Common myeloid progenitor, CD34-positive (primary cell): ENCODE measurements at regions not wholly inside any gene's neighbourhood (a gene's known extent, or its start where the extent isn't known, plus 50 kb on each side); places are given as distances from the start of the nearest gene placed in this dataset.

Experiments used
- CTCF ChIA-PET: fragments of 350-600 bp; sonication (Branson Sonifier 250); formaldehyde crosslinking; loops from one replicate; lab custom pipeline; 2021; ENCODE audit warnings: antibody characterized with exemption; lab: Charles Lee
- POLR2A ChIA-PET: fragments of 350-600 bp; sonication (Branson Sonifier 250); formaldehyde crosslinking; loops from one replicate; lab custom pipeline; 2021; ENCODE audit warnings: antibody characterized with exemption; lab: Charles Lee
- DNase-seq, 3 donors: peaks; one replicate each; pipeline versions ENCODE4 v3.0.0 to v3.0.0-alpha.2; 2013
- H3K27ac ChIP-seq, 2 experiments: 1 replicate in 1 of 2; 2 replicates in 1 of 2; pipeline ENCODE4 v1.7.0; 2013; ENCODE audit warnings: inconsistent platforms in 2 of 2, low read length in 2 of 2, mild to moderate bottlenecking in 2 of 2, low read depth in 1 of 2, moderate library complexity in 1 of 2; ENCODE audit not compliant: severe bottlenecking in 2 of 2, insufficient read depth in 1 of 2, poor library complexity in 1 of 2
- H3K27me3 ChIP-seq, 5 experiments: replicated peaks in 2 of 5; 1 replicate in 3 of 5; 2 replicates in 2 of 5; pipeline versions ENCODE4 v1.6.1 to v1.7.0; 2013; ENCODE audit warnings: low read length in 4 of 5, mild to moderate bottlenecking in 2 of 5, moderate library complexity in 2 of 5, inconsistent platforms in 1 of 5; ENCODE audit not compliant: insufficient read depth in 5 of 5, control insufficient read depth in 4 of 5
- H3K36me3 ChIP-seq, 4 experiments: 1 replicate in 2 of 4; 2 replicates in 2 of 4; pipeline versions ENCODE4 v1.6.1 to v1.7.0; 2013; ENCODE audit warnings: low read length in 3 of 4, control low read depth in 1 of 4, mild to moderate bottlenecking in 1 of 4; ENCODE audit not compliant: control insufficient read depth in 4 of 4, insufficient read depth in 4 of 4
- H3K4me1 ChIP-seq, 4 experiments: 1 replicate in 3 of 4; 2 replicates in 1 of 4; pipeline versions ENCODE4 v1.6.1 to v1.7.1; 2013; ENCODE audit warnings: low read length in 3 of 4, mild to moderate bottlenecking in 3 of 4, control low read depth in 1 of 4, inconsistent platforms in 1 of 4, moderate library complexity in 1 of 4; ENCODE audit not compliant: control insufficient read depth in 4 of 4, insufficient read depth in 4 of 4; ENCODE audit errors: control extremely low read depth in 1 of 4
- H3K4me3 ChIP-seq, 7 experiments: 1 replicate in 4 of 7; 2 replicates in 3 of 7; pipeline versions ENCODE4 v1.5.1 to v1.7.0; 2013; ENCODE audit warnings: mild to moderate bottlenecking in 7 of 7, low read length in 6 of 7, moderate library complexity in 6 of 7, inconsistent platforms in 2 of 7, low read depth in 2 of 7, control low read depth in 1 of 7; ENCODE audit not compliant: insufficient read depth in 4 of 7, control insufficient read depth in 1 of 7; ENCODE audit errors: extremely low read depth in 1 of 7
- H3K9me3 ChIP-seq, 5 experiments: 1 replicate in 4 of 5; 2 replicates in 1 of 5; pipeline versions ENCODE4 v1.6.1 to v1.7.1; 2013; ENCODE audit warnings: low read length in 4 of 5, mild to moderate bottlenecking in 2 of 5, inconsistent platforms in 1 of 5, low read depth in 1 of 5, moderate library complexity in 1 of 5; ENCODE audit not compliant: control insufficient read depth in 4 of 5, insufficient read depth in 2 of 5; ENCODE audit errors: control extremely low read depth in 1 of 5
- WGBS: methylation state at CpG from one replicate; pipeline ENCODE4 v1.1.5; 2013; ENCODE audit not compliant: insufficient coverage; 5-methylcytosine and 5-hydroxymethylcytosine counted together

DNA sequence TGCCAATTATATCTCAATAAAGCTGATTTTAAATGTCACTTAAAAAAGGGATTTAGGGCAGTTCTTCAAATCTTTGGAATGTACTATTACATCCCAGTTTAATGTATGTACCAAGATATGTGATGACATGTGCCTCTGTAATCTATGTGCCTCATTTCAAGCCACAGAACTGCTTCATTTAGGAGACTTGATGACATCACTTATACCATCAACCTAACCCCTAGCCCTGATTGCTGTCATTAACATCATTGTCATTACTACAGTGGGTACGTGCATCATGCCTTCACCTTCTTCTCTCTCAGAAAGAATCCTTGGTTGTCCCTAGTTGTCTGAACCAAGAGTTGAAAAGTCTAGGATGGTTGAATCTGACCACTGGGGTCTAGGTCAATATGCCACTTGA lies 134.3 kb upstream of the RAB11FIP2 start:
- WGBS, result 92% methylated on average over 1 of the region's 1 CpG
- H3K36me3 ChIP-seq, result no peaks in the 10 kb centered on the region
- CTCF ChIA-PET, result no interaction called here
- peaks cover 0 to 6% (median 1%) of the 10 kb centered on the region in 5 experiments for H3K9me3 ChIP-seq
- H3K27ac ChIP-seq, result no peak overlapping the region
- no peaks in the 10 kb centered on the region for H3K4me1 ChIP-seq
- DNase-seq, result no peak
- no peaks in the 10 kb centered on the region for H3K27me3 ChIP-seq
- H3K4me3 ChIP-seq, result no peak overlapping the region
- POLR2A ChIA-PET, result no interaction called here

DNA sequence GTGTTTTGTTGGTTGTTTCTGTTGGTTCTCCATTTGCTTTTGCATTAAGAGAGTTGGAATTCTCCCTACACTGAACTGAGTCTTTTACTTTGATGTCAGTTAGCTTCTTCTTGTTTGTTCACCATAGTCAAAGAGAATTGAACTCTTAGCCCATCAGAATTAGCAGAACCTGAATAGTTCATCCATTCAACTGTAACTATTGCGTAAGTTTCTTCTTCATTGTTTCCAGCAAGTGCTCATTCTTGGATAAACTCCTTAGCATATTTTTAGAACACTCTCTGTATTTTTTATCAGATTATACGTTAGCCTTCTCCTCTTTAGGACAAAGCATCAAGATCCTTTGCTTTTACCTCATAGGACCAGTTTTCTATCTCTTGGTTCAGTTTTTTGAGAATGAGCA lies 128.4 kb upstream of the RAB11FIP2 start:
- CTCF ChIA-PET, result no interaction called here
- WGBS, result 100% methylated on average over 1 of the region's 2 CpGs

DNA sequence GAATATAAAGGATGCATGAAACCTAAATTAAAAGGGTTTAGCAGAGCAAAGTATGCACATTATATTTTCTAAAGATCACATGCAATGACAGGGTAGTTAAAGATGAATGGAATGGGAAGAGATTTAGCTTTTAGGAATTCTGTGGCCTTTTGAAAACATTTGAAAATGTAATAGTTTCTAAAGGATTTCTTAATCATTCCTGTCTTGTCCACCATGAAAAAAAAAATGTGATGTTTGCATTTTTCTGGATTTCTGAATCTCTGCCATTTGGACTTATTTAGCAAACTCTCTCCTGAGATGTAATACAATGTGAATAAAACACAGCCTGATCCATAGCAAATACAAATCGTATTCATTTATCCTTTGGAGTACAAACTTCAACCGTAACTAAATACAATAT lies 126.6 kb upstream of the RAB11FIP2 start:
- POLR2A ChIA-PET, result no interaction called here
- CTCF ChIA-PET, result no interaction called here
- no peaks in the 10 kb centered on the region for H3K4me1 ChIP-seq

More for the DNA sequence above, 128.4 kb upstream of the RAB11FIP2 start:
- DNase-seq, result no peak
- POLR2A ChIA-PET, result no interaction called here
- Histone ChIP-seq H3K36me3 (no peaks in the 10 kb centered on the region), H3K4me3 (no peak overlapping the region), H3K9me3 (peaks cover 0 to 3% (median 0%) of the 10 kb centered on the region in 5 experiments), H3K27ac (no peak overlapping the region), H3K4me1 (no peaks in the 10 kb centered on the region), H3K27me3 (peaks cover 0 to 2% (median 0%) of the 10 kb centered on the region in 5 experiments)

DNA sequence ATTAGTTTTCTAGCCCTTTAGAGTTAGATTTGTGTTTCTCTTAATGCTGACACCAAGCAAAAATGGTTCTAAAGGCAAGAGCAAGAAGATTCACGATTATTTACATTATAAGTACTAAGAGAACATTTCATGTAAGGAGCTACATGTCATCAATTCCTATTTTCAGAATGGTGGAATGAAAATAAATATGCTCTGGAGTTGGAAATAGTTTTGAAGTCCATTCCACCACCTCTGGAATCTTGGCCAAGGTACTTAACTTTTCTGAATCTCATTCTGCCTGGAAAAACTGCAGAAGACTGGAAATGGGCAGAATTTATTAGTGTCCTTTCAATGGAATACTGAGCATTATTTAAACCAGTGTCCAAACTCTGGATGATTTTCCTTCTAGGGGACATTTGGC lies 125.1 kb upstream of the RAB11FIP2 start:
- ChIA-PET CTCF (no interaction called here), POLR2A (no interaction called here)
- peaks cover 0 to 2% (median 0%) of the 10 kb centered on the region in 5 experiments for H3K27me3 ChIP-seq
- H3K9me3 ChIP-seq, result peaks cover 0 to 3% (median 0%) of the 10 kb centered on the region in 5 experiments
- no peak for DNase-seq
- H3K4me1 ChIP-seq, result no peaks in the 10 kb centered on the region
- no peak overlapping the region for H3K4me3 ChIP-seq
- no CpG with 5 or more reads among the region's 1 CpG for WGBS
- no peak overlapping the region for H3K27ac ChIP-seq
- H3K36me3 ChIP-seq, result no peaks in the 10 kb centered on the region

More for the DNA sequence above, 126.6 kb upstream of the RAB11FIP2 start:
- Histone ChIP-seq H3K27me3 (peaks cover 0 to 2% (median 0%) of the 10 kb centered on the region in 5 experiments), H3K4me3 (no peak overlapping the region), H3K27ac (no peak overlapping the region), H3K36me3 (no peaks in the 10 kb centered on the region), H3K9me3 (peaks cover 0 to 3% (median 0%) of the 10 kb centered on the region in 5 experiments)
- no peak for DNase-seq
- no CpG with 5 or more reads among the region's 2 CpGs for WGBS

DNA sequence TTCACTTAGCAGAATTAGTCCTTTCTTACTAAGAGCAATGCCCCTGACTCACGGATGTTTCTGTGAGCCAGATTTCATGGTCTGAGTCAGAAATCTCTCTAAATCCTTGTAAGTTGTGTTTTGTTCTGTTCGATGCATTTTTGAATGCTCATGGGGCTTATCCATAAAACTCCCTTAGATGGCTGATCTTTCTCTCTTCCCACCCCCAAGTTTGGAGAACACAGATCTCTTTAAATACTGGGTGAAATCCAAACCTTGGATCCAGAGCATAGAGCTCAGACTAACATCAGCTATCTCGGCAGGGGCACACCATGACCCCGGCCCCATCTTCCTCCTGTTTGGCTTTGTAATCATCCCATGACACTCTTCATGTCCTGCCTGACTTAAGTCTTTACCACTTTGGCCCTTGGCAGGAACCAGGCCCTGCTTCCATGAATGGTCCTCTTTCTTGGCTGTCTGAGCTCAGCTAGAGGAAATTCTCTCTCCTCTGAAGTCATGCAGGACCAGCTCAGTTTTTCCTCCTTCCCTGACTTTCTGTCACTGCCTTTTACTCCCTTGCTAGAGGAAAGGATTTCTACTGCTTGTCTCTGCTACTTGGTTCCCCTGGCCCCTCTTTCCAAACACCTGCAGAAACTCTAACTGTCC lies 120.4 kb upstream of the RAB11FIP2 start:
- CTCF ChIA-PET, result no interaction called here
- no peak overlapping the region for H3K27ac ChIP-seq
- no peak for DNase-seq
- 89% methylated on average over 3 of the region's 4 CpGs for WGBS
- H3K4me1 ChIP-seq, result no peaks in the 10 kb centered on the region
- no peaks in the 10 kb centered on the region for H3K36me3 ChIP-seq
- POLR2A ChIA-PET, result no interaction called here
- no peak overlapping the region for H3K4me3 ChIP-seq
- peaks cover 0 to 2% (median 0%) of the 10 kb centered on the region in 5 experiments for H3K27me3 ChIP-seq
- H3K9me3 ChIP-seq, result no peaks in the 10 kb centered on the region

DNA sequence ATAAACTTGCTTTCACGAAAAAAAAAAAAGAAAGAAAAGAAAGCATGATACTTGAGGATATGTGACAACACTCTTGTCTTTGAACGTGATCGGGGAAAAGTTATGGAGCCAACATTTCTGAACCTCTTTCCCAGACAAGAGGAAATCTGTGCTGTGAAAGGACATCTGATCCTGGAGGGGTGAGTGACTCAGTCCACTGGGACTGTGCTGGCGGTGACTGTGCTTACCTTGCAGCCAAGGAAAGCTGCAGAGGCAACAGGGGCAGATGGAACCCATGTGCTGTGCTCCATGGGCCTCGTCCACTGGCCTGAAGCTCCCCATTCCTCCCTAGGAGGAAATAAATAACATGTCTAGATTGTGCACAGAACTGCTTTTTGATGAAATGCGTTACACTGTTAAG lies 116.5 kb upstream of the RAB11FIP2 start:
- WGBS, result 98% methylated on average over 4 of the region's 6 CpGs
- Histone ChIP-seq H3K36me3 (no peaks in the 10 kb centered on the region), H3K27ac (no peak overlapping the region), H3K4me3 (no peak overlapping the region), H3K4me1 (no peaks in the 10 kb centered on the region), H3K9me3 (no peaks in the 10 kb centered on the region), H3K27me3 (peaks cover 0 to 3% (median 0%) of the 10 kb centered on the region in 5 experiments)
- CTCF ChIA-PET, result no interaction called here
- POLR2A ChIA-PET, result no interaction called here
- DNase-seq, result no peak

DNA sequence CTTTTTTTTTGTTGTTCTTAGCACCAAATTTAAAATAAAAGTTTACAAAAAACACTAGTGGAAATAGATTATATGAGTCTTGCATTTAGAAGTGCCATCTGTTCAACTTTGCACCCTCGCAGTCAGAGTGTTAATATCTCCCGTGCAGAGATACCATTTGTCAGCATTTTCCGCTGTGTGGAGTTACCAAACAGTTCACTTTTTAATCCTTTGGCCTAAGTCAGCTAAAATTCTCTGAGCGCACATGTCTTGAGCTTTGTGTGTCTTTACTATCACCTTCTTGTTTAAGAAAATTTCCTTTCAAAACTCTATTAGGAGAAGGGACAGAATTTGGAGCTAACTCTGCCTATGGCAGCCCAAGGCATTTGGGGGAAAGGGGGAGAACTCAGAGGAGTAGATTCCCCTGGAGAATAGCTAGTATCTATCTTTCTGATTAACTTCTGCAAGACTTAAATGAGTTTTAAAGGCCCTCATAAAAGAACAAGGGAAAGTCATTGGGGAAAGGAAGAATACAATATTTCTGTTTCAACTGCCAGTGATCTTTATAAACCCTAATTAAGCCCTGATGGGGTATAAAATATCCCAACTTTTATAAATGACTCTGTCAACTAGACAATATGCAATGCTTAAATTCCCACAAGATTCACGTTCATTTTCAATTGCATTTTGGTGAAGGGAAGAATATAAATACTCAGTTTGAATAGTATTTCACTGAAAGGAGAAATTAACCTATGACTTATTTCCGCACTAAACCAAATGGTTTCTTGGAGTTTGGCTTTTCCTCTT lies 114.9 kb upstream of the RAB11FIP2 start:
- WGBS, result 93% methylated on average over 3 of the region's 6 CpGs
- Histone ChIP-seq H3K27ac (no peak overlapping the region), H3K4me3 (no peak overlapping the region), H3K4me1 (no peaks in the 10 kb centered on the region), H3K9me3 (no peaks in the 10 kb centered on the region), H3K36me3 (no peaks in the 10 kb centered on the region), H3K27me3 (peaks cover 0 to 3% (median 0%) of the 10 kb centered on the region in 5 experiments)
- DNase-seq, result no peak
- POLR2A ChIA-PET, result no interaction called here
- CTCF ChIA-PET, result no interaction called here
